ENCODE measurements at regions not wholly inside any gene's neighbourhood (a gene's known extent, or its start where the extent isn't known, plus 50 kb on each side); places are given as distances from the start of the nearest gene placed in this dataset.

DNA sequence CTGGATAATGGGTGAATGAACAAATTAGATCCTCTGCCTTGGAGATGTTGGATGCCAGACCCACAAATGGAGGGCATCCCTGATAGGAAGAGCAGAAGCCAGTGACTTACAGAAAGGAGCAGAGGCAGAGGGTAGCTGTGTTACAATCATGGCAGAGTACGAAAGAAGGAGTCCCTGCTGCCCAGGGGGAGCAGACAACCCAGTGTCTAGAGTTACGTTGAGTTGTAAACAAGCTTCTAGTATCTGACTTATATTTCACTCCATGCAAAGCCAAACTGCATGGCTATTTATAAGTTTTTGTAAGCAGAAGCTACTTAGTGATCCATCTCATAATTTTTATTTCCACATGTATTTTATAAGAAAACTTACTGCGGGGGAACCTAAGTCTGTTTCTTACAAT lies 56.2 kb upstream of the A1CF start:
- no peak overlapping the region for H4K8ac ChIP-seq (ENCODE audit: low read depth in 2 of 2, low read length in 2 of 2)
- H3K4me3 ChIP-seq (ENCODE audit: insufficient read depth, low read depth, low read length) = no peak overlapping the region
- H3K4ac ChIP-seq (ENCODE audit: low read depth, low read length) = no peak overlapping the region
- TF ChIP-seq, protein P1, sequence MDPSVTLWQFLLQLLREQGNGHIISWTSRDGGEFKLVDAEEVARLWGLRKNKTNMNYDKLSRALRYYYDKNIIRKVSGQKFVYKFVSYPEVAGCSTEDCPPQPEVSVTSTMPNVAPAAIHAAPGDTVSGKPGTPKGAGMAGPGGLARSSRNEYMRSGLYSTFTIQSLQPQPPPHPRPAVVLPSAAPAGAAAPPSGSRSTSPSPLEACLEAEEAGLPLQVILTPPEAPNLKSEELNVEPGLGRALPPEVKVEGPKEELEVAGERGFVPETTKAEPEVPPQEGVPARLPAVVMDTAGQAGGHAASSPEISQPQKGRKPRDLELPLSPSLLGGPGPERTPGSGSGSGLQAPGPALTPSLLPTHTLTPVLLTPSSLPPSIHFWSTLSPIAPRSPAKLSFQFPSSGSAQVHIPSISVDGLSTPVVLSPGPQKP (IDR thresholded peaks at IDR 0.05; ENCODE audit: borderline replicate concordance, low read depth, low read length) = no peak
- no peak for TF ChIP-seq SMC3 (IDR thresholded peaks at IDR 0.05; ENCODE audit: low read depth, low read length)
- TF ChIP-seq RCOR1 (IDR thresholded peaks at IDR 0.05; ENCODE audit: insufficient replicate concordance, low read length) = no peak
- TF ChIP-seq NFE2L2 (IDR thresholded peaks at IDR 0.05; ENCODE audit: low read depth, low read length) = no peak
- no peak for TF ChIP-seq CTCF (conservative IDR thresholded peaks at IDR 0.05; ENCODE audit: low read depth, low read length)
- no peak for TF ChIP-seq MAFK (IDR thresholded peaks at IDR 0.05; ENCODE audit: low read depth, low read length)
- TF ChIP-seq USF2 (IDR thresholded peaks at IDR 0.05; ENCODE audit: low read depth, low read length) = no peak
- TF ChIP-seq FOS (IDR thresholded peaks at IDR 0.05; ENCODE audit: low read depth, low read length) = no peak
- TF ChIP-seq MAZ (IDR thresholded peaks at IDR 0.05; ENCODE audit: borderline replicate concordance, low read depth, low read length) = no peak
- TF ChIP-seq CHD1 (IDR thresholded peaks at IDR 0.05; ENCODE audit: low read depth, low read length) = no peak
- TF ChIP-seq MXI1 (IDR thresholded peaks at IDR 0.05; ENCODE audit: borderline replicate concordance, low read depth, low read length) = no peak
- TF ChIP-seq CEBPB (IDR thresholded peaks at IDR 0.05; ENCODE audit: low read depth, low read length) = no peak
- TF ChIP-seq BHLHE40 (IDR thresholded peaks at IDR 0.05; ENCODE audit: low read depth, low read length) = no peak
- TF ChIP-seq POLR2A (IDR thresholded peaks at IDR 0.05; ENCODE audit: low read depth, low read length) = no peak
- intact Hi-C loops (cut with micrococcal nuclease) = no loop called here
- H3K27ac ChIP-seq (ENCODE audit: insufficient read depth, low read length) = no peak overlapping the region
- no peak overlapping the region for H3K9ac ChIP-seq (ENCODE audit: low read depth, low read length)
- H2BK15ac ChIP-seq (ENCODE audit: low read depth, low read length) = no peak overlapping the region
- in situ Hi-C loops (cut with MboI; ENCODE audit: low sequenced_read_pairs) = no loop called here
- no peak overlapping the region for H2BK20ac ChIP-seq (ENCODE audit: low read depth, low read length)
- 100% methylated on average over 1 of the region's 3 CpGs; no CpG with 5 or more reads in 1 of the 2 experiments for WGBS, 2 experiments (ENCODE audit: extremely low coverage in 2 of 2, insufficient read length in 1 of 2)
- H2AK5ac ChIP-seq (ENCODE audit: low read depth, low read length) = no peak overlapping the region
- H3K79me1 ChIP-seq (ENCODE audit: low read depth in 1 of 2, low read length in 2 of 2) = no peaks in the 10 kb centered on the region
- ATAC-seq (ENCODE audit: low read depth) (no peak), DNase-seq (no peak)
- H3K4me2 ChIP-seq (ENCODE audit: low read depth, low read length) = no peak overlapping the region
- H4K91ac ChIP-seq (ENCODE audit: insufficient read depth, low read depth, low read length) = no peak overlapping the region
- no peaks in the 10 kb centered on the region for H3K9me1 ChIP-seq (ENCODE audit: insufficient read depth, low read length)
- H2AK9ac ChIP-seq (replicated peaks; ENCODE audit: low read depth, low read length, poor library complexity) = no peak overlapping the region
- H4K5ac ChIP-seq (ENCODE audit: low read depth, low read length) = no peak overlapping the region
- no peak overlapping the region for H2BK120ac ChIP-seq (ENCODE audit: low read depth, low read length)
- H3K27me3 ChIP-seq (ENCODE audit: control insufficient read depth, insufficient read depth, low read length) = peaks cover 18% of the 10 kb centered on the region
- CTCF ChIA-PET = no interaction called here
- no peak overlapping the region for H2BK5ac ChIP-seq (ENCODE audit: low read depth, low read length, poor library complexity, severe bottlenecking)
- H4K20me1 ChIP-seq (ENCODE audit: insufficient read depth, low read length) = no peaks in the 10 kb centered on the region
- no peak overlapping the region for H3K56ac ChIP-seq (ENCODE audit: extremely low read depth, insufficient read depth, low read length)
- POLR2A ChIA-PET (ENCODE audit: unreplicated experiment) = no interaction called here
- H3K23ac ChIP-seq (ENCODE audit: low read depth, low read length) = no peak overlapping the region
- H3K18ac ChIP-seq (ENCODE audit: low read depth, low read length) = no peak overlapping the region
- no peak overlapping the region for H2AFZ ChIP-seq (replicated peaks; ENCODE audit: low read length, poor library complexity)
- H3K9me3 ChIP-seq (ENCODE audit: control insufficient read depth, insufficient read depth, low read length) = no peaks in the 10 kb centered on the region
- H3K36me3 ChIP-seq (ENCODE audit: control insufficient read depth, insufficient read depth, low read length) = no peaks in the 10 kb centered on the region
- H3K14ac ChIP-seq (replicated peaks; ENCODE audit: low read depth, low read length) = no peak overlapping the region
- no peaks in the 10 kb centered on the region for H3K4me1 ChIP-seq (ENCODE audit: control insufficient read depth, insufficient read depth, low read length)
- BruUV-seq (replicated peaks) = no TSS peak
- dilution Hi-C loops (cut with HindIII; ENCODE audit: low sequenced_read_pairs, unreplicated experiment) = no loop called here

Measured in IMR-90 (cell line).